PFSK-1 (cell line): ENCODE measurements at regions not wholly inside any gene's neighbourhood (a gene's known extent, or its start where the extent isn't known, plus 50 kb on each side); places are given as distances from the start of the nearest gene placed in this dataset.

Experiments used
- FOXP2 ChIP-seq: optimal IDR thresholded peaks from 2 replicates; pipeline ENCODE3; 2011; ENCODE audit warnings: borderline replicate concordance, control low read depth, inconsistent platforms; ENCODE audit not compliant: insufficient read depth; ENCODE audit errors: extremely low read length, extremely low read depth
- POLR2AphosphoS5 ChIP-seq: IDR thresholded peaks from 2 replicates; pipeline ENCODE4 v1.6.1; 2012; ENCODE audit warnings: low read depth, mild to moderate bottlenecking, control low read depth, low read length, moderate library complexity
- REST ChIP-seq, 2 experiments: IDR thresholded peaks; 2 replicates each; pipeline versions ENCODE4 v1.6.1 to v1.8.0; 2011 to 2012; ENCODE audit warnings: low read depth in 2 of 2, low read length in 2 of 2, control low read depth in 1 of 2, inconsistent platforms in 1 of 2, mild to moderate bottlenecking in 1 of 2, moderate library complexity in 1 of 2; ENCODE audit not compliant: insufficient read depth in 1 of 2
- SIN3A ChIP-seq: IDR thresholded peaks from 2 replicates; pipeline ENCODE4 v1.6.1; 2012; ENCODE audit warnings: mild to moderate bottlenecking, low read length, moderate library complexity, borderline replicate concordance; ENCODE audit not compliant: insufficient read depth
- TAF1 ChIP-seq: IDR thresholded peaks from 2 replicates; pipeline ENCODE4 v1.6.1; 2012; ENCODE audit warnings: low read length, control low read depth, borderline replicate concordance; ENCODE audit not compliant: insufficient read depth

DNA sequence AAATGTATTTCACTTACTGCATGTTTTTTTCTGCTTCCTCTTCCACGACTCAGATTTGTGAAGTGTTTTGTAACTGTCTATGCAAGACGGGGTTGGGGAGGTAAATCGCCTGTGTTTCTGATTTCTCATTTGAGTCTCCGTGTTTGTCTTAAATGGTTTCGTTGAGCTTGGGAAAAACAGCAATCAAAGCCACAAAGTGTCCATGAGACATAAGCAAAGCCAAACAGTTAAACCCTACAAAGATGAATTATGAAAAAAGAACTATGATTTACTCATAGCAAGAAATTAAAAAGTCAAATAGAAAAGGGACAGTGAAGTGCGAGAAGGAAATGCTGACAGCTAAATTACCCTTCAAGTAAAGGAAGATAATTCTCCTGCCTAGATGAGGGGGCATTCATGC, 164.3 kb upstream of the TMPO start:
- TF ChIP-seq POLR2AphosphoS5 (no peak), SIN3A (no peak), TAF1 (no peak), REST (IDR thresholded peaks at IDR 0.05; ENCODE audit: insufficient read depth in 1 of 2, low read depth in 2 of 2, low read length in 2 of 2) (no peak), FOXP2 (no peak)

GRCh38 chr12:98351784-98352183, 163.6 kb upstream of the TMPO start:
- TF ChIP-seq SIN3A = no peak

DNA sequence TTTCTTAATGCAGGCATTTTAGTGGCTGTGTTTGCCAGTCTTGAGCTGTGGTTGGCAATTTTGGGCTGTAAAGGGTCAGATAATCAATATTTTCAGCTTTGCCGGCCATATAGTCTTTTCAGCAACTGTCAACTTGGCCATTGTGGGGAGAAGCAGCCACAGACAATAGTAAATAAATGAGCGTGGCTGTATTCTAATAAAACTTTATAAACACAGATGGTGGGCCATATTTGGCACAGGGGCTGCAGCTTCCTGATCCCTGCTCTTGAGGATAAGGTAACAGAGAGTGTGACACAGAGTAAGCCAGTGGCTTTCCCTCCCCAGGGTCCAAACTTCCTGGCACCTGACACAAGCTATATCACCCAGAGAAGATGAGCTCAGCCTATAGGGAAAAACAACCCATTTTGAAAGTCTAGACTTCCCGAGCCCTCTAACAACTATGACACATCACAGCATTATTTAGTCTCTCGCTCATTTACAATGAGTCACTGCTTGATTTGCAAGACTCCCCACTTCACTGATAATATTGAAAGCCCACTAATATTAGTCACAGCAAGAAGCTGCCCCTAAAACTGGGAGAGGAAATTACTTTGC, 163.1 kb upstream of the TMPO start:
- no peak for TF ChIP-seq FOXP2
- no peak for TF ChIP-seq SIN3A
- TF ChIP-seq TAF1 = no peak
- TF ChIP-seq REST (IDR thresholded peaks at IDR 0.05; ENCODE audit: insufficient read depth in 1 of 2, low read depth in 2 of 2, low read length in 2 of 2) = no peak
- no peak for TF ChIP-seq POLR2AphosphoS5

GRCh38 chr12:98352835-98353234, 162.6 kb upstream of the TMPO start:
- TF ChIP-seq POLR2AphosphoS5 = no peak
- no peak for TF ChIP-seq TAF1
- TF ChIP-seq REST (IDR thresholded peaks at IDR 0.05; ENCODE audit: insufficient read depth in 1 of 2, low read depth in 2 of 2, low read length in 2 of 2) = no peak
- no peak for TF ChIP-seq SIN3A
- no peak for TF ChIP-seq FOXP2

GRCh38 chr12:98354520-98355035, 160.8 kb upstream of the TMPO start:
- TF ChIP-seq REST (IDR thresholded peaks at IDR 0.05; ENCODE audit: insufficient read depth in 1 of 2, low read depth in 2 of 2, low read length in 2 of 2) = no peak
- no peak for TF ChIP-seq TAF1
- TF ChIP-seq POLR2AphosphoS5 = no peak

- no peak for TF ChIP-seq REST (IDR thresholded peaks at IDR 0.05; ENCODE audit: insufficient read depth in 1 of 2, low read depth in 2 of 2, low read length in 2 of 2)
- TF ChIP-seq POLR2AphosphoS5 = no peak
- TF ChIP-seq TAF1 = no peak
- no peak for TF ChIP-seq SIN3A
- TF ChIP-seq FOXP2 = no peak
Measured at GRCh38 chr12:98355322-98355721, 160.1 kb upstream of the TMPO start.
